Body of pancreas (tissue), 4 donors: ENCODE measurements at regions not wholly inside any gene's neighbourhood (a gene's known extent, or its start where the extent isn't known, plus 50 kb on each side); places are given as distances from the start of the nearest gene placed in this dataset.
"Not testable (repeated sequence)": the region's sequence is repeated elsewhere in the genome, so short reads cannot be mapped to it uniquely, and the experiment has no call there.

Experiments
- POLR2A ChIP-seq, 3 donors: fragments of 450-650 bp; IDR thresholded peaks; one replicate each; pipeline ENCODE4 v1.6.1; 2016; ENCODE audit warnings: antibody characterized with exemption in 3 of 3, mild to moderate bottlenecking in 2 of 3
- TF ChIP-seq, protein P1 (sequence below), 7 experiments: fragments of 450-650 bp in 4 of 7; fragments of 200-600 bp in 3 of 7; sonication (generic) in 3 of 7; IDR thresholded peaks; one replicate each; pipeline ENCODE4 v1.5.1; 2016 to 2019; ENCODE audit warnings: antibody characterized with exemption in 7 of 7

DNA sequence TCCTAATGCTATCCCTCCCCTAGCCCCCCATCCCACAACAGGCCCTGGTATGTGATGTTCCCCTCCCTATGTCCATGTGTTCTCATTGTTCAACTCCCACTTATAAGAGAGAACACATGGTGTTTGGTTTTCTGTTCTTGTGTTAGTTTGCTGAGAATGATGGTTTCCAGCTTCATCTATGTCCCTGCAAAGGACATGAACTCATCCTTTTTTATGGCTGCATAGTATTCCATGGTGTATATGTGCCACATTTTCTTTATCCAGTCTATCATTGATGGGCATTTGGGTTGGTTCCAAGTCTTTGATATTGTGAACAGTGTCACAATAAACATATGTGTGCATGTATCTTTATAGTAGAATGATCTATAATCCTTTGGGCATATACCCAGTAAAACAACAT, 99.2 kb downstream of the OAT start:
- TF ChIP-seq, protein P1, sequence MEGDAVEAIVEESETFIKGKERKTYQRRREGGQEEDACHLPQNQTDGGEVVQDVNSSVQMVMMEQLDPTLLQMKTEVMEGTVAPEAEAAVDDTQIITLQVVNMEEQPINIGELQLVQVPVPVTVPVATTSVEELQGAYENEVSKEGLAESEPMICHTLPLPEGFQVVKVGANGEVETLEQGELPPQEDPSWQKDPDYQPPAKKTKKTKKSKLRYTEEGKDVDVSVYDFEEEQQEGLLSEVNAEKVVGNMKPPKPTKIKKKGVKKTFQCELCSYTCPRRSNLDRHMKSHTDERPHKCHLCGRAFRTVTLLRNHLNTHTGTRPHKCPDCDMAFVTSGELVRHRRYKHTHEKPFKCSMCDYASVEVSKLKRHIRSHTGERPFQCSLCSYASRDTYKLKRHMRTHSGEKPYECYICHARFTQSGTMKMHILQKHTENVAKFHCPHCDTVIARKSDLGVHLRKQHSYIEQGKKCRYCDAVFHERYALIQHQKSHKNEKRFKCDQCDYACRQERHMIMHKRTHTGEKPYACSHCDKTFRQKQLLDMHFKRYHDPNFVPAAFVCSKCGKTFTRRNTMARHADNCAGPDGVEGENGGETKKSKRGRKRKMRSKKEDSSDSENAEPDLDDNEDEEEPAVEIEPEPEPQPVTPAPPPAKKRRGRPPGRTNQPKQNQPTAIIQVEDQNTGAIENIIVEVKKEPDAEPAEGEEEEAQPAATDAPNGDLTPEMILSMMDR (IDR thresholded peaks at IDR 0.05), result not testable (repeated sequence)
- not testable (repeated sequence) for TF ChIP-seq POLR2A (IDR thresholded peaks at IDR 0.05)
